ENCODE measurements at regions not wholly inside any gene's neighbourhood (a gene's known extent, or its start where the extent isn't known, plus 50 kb on each side); places are given as distances from the start of the nearest gene placed in this dataset.

- WGBS (ENCODE audit: low lambda C conversion rate, missing lambda C conversion rate), result 53% methylated on average over 1 of the region's 1 CpG
Observed at GRCh38 chrX:120736989-120737388, 107.1 kb upstream of the C1GALT1C1 start.

DNA sequence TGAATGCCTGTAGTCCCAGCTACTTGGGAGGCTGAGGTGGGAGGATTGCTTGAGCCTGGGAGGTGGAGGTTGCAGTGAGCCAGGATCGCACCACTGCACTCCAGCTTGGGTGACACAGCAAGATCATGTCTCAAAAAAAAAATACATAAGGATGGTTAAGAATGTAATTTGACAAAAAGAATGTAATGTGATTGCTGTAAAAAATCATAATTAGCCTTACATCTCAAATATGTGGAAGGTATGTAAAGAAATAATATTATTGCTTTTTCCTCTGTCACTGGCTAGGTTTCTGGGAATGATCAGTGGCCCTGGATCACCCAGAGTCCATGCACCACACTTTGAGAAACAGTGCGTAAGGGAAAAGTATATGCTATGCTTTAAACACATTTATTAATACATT, 106.1 kb upstream of the C1GALT1C1 start:
- Histone ChIP-seq H3K79me2 (no peaks in the 10 kb centered on the region), H2AFZ (no peak overlapping the region), H3K27me3 (no peaks in the 10 kb centered on the region), H3K36me3 (replicated peaks; ENCODE audit: insufficient read depth, low read depth) (no peaks in the 10 kb centered on the region), H3K4me2 (no peak overlapping the region), H3K4me1 (ENCODE audit: insufficient read depth) (no peaks in the 10 kb centered on the region), H3K4me3 (no peak overlapping the region), H3K27ac (no peak overlapping the region), H4K20me1 (ENCODE audit: insufficient read depth, poor library complexity, severe bottlenecking) (no peaks in the 10 kb centered on the region), H3K9me2 (replicated peaks; ENCODE audit: insufficient read depth) (no peaks in the 10 kb centered on the region), H3K9me3 (ENCODE audit: low read depth) (no peaks in the 10 kb centered on the region)
- no peak for DNase-seq (ENCODE audit: low spot score)
- TF ChIP-seq EZH2 (IDR thresholded peaks at IDR 0.05; ENCODE audit: borderline replicate concordance) (no peak), CTCF (IDR thresholded peaks at IDR 0.05; ENCODE audit: poor library complexity) (no peak), EZH2phosphoT487 (IDR thresholded peaks at IDR 0.05; ENCODE audit: low read depth, severe bottlenecking, unreplicated experiment) (no peak)
- WGBS (ENCODE audit: low lambda C conversion rate, missing lambda C conversion rate), result 95% methylated on average over 2 of the region's 2 CpGs

More at GRCh38 chrX:120736989-120737388, 107.1 kb upstream of the C1GALT1C1 start:
- DNase-seq (ENCODE audit: low spot score), result no peak
- no peak for TF ChIP-seq CTCF (IDR thresholded peaks at IDR 0.05; ENCODE audit: poor library complexity)
- no peak for TF ChIP-seq EZH2phosphoT487 (IDR thresholded peaks at IDR 0.05; ENCODE audit: low read depth, severe bottlenecking, unreplicated experiment)
- no peak for TF ChIP-seq EZH2 (IDR thresholded peaks at IDR 0.05; ENCODE audit: borderline replicate concordance)
- no peaks in the 10 kb centered on the region for H3K9me3 ChIP-seq (ENCODE audit: low read depth)
- no peaks in the 10 kb centered on the region for H3K9me2 ChIP-seq (replicated peaks; ENCODE audit: insufficient read depth)
- H3K27ac ChIP-seq, result no peak overlapping the region
- no peaks in the 10 kb centered on the region for H3K79me2 ChIP-seq
- H2AFZ ChIP-seq, result no peak overlapping the region
- H3K36me3 ChIP-seq (replicated peaks; ENCODE audit: insufficient read depth, low read depth), result no peaks in the 10 kb centered on the region
- H3K27me3 ChIP-seq, result no peaks in the 10 kb centered on the region
- no peak overlapping the region for H3K4me3 ChIP-seq
- no peaks in the 10 kb centered on the region for H3K4me1 ChIP-seq (ENCODE audit: insufficient read depth)
- H3K4me2 ChIP-seq, result no peak overlapping the region
- H4K20me1 ChIP-seq (ENCODE audit: insufficient read depth, poor library complexity, severe bottlenecking), result no peaks in the 10 kb centered on the region

GRCh38 chrX:120732879-120733278, 103.0 kb upstream of the C1GALT1C1 start:
- Histone ChIP-seq H3K27ac (no peak overlapping the region), H3K9me2 (replicated peaks; ENCODE audit: insufficient read depth) (no peaks in the 10 kb centered on the region), H3K4me1 (ENCODE audit: insufficient read depth) (no peaks in the 10 kb centered on the region), H3K4me3 (no peak overlapping the region), H3K9me3 (ENCODE audit: low read depth) (no peaks in the 10 kb centered on the region), H3K27me3 (no peaks in the 10 kb centered on the region), H3K79me2 (no peaks in the 10 kb centered on the region), H3K4me2 (no peak overlapping the region), H4K20me1 (ENCODE audit: insufficient read depth, poor library complexity, severe bottlenecking) (no peaks in the 10 kb centered on the region), H3K36me3 (replicated peaks; ENCODE audit: insufficient read depth, low read depth) (no peaks in the 10 kb centered on the region), H2AFZ (no peak overlapping the region)
- TF ChIP-seq EZH2 (IDR thresholded peaks at IDR 0.05; ENCODE audit: borderline replicate concordance) (no peak), CTCF (IDR thresholded peaks at IDR 0.05; ENCODE audit: poor library complexity) (no peak), EZH2phosphoT487 (IDR thresholded peaks at IDR 0.05; ENCODE audit: low read depth, severe bottlenecking, unreplicated experiment) (no peak)
- 94% methylated on average over 33 of the region's 33 CpGs for WGBS (ENCODE audit: low lambda C conversion rate, missing lambda C conversion rate)
- no peak for DNase-seq (ENCODE audit: low spot score)

DNA sequence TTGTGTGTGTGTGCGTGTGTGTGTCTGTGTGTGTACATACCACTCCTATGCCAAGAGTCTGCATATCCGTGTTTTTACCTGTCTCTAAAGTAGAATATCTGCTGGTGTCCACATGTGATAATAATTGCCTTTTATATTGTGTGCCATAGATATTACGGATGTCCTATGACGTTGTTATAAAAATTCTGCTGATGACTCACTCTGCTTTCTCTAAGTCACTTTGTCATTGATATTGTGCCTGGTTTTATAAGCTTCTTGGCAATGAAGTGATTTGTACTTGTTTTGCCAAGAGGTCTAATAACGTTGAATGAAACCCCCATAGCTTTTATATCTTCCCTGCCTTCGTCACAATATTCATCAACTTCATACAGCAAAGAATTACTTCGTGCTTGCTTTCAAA, 102.6 kb upstream of the C1GALT1C1 start:
- H3K27me3 ChIP-seq, result no peaks in the 10 kb centered on the region
- no peak for DNase-seq (ENCODE audit: low spot score)
- no peaks in the 10 kb centered on the region for H3K9me3 ChIP-seq (ENCODE audit: low read depth)
- H3K9me2 ChIP-seq (replicated peaks; ENCODE audit: insufficient read depth), result no peaks in the 10 kb centered on the region
- H3K4me1 ChIP-seq (ENCODE audit: insufficient read depth), result no peaks in the 10 kb centered on the region
- H3K79me2 ChIP-seq, result no peaks in the 10 kb centered on the region
- H3K36me3 ChIP-seq (replicated peaks; ENCODE audit: insufficient read depth, low read depth), result no peaks in the 10 kb centered on the region
- H3K4me3 ChIP-seq, result no peak overlapping the region
- no peak overlapping the region for H3K4me2 ChIP-seq
- no peak overlapping the region for H3K27ac ChIP-seq
- 81% methylated on average over 7 of the region's 7 CpGs for WGBS (ENCODE audit: low lambda C conversion rate, missing lambda C conversion rate)
- no peaks in the 10 kb centered on the region for H4K20me1 ChIP-seq (ENCODE audit: insufficient read depth, poor library complexity, severe bottlenecking)
- no peak overlapping the region for H2AFZ ChIP-seq
- TF ChIP-seq EZH2 (IDR thresholded peaks at IDR 0.05; ENCODE audit: borderline replicate concordance), result no peak
- TF ChIP-seq EZH2phosphoT487 (IDR thresholded peaks at IDR 0.05; ENCODE audit: low read depth, severe bottlenecking, unreplicated experiment), result no peak
- no peak for TF ChIP-seq CTCF (IDR thresholded peaks at IDR 0.05; ENCODE audit: poor library complexity)
